Muscle of leg (tissue), 3 donors: ENCODE measurements at regions not wholly inside any gene's neighbourhood (a gene's known extent, or its start where the extent isn't known, plus 50 kb on each side); places are given as distances from the start of the nearest gene placed in this dataset.

Experiments
- DNase-seq: peaks from one replicate; pipeline ENCODE4 v3.0.0; 2013
- H3K27ac ChIP-seq: one replicate; pipeline ENCODE4 v1.5.1; 2013; ENCODE audit warnings: mild to moderate bottlenecking, low read length, control low read depth
- H3K27me3 ChIP-seq: one replicate; pipeline ENCODE4 v1.6.1; 2013; ENCODE audit warnings: low read length; ENCODE audit not compliant: control insufficient read depth, insufficient read depth
- H3K36me3 ChIP-seq: one replicate; pipeline ENCODE4 v1.6.1; 2013; ENCODE audit warnings: low read length; ENCODE audit not compliant: control insufficient read depth, insufficient read depth
- H3K4me1 ChIP-seq: one replicate; pipeline ENCODE4 v1.6.1; 2013; ENCODE audit warnings: low read length; ENCODE audit not compliant: control insufficient read depth, insufficient read depth
- H3K4me3 ChIP-seq: one replicate; pipeline ENCODE4 v1.5.1; 2013; ENCODE audit warnings: low read length, control low read depth
- H3K9me3 ChIP-seq: replicated peaks from 2 replicates; pipeline ENCODE4 v1.6.1; 2013; ENCODE audit warnings: low read depth, low read length; ENCODE audit not compliant: control insufficient read depth
- WGBS: methylation state at CpG from one replicate; pipeline ENCODE4 v1.1.5; 2013; ENCODE audit warnings: missing lambda C conversion rate; ENCODE audit not compliant: insufficient coverage; 5-methylcytosine and 5-hydroxymethylcytosine counted together

DNA sequence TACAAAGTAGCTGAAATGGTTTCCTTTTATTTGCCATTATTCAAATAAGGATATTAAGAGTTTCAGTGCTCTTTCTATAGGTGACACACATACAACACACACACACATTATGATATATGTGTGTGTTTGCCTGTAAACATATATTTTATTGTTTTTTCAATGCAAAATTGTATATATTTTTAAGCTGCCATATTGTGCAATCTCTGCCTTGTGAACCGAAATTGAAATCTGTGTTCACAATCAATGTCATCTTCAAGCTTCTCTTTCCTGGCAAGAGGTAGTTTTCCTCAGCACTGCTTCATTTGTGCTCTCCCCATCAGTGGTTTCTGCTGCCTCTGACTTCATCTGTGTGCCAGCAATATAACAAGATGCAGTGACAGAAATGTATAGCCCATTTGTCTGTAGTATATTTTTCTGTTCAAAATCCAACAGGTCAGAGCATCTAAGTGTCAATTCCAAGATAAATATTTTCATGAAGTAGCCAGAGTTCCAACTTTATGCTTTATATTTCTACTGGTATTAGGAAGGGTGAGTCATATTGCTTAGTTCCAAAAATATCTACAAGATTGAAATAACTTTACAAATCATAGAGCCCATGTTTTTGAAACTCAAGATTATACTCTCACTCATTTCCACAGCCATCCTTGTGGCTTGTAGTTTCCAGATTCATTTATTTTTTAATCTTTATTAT lies 1704.8 kb upstream of the CDH9 start:
- peak; percentile 33 for DNase-seq
- Histone ChIP-seq H3K4me1 (no peaks in the 10 kb centered on the region), H3K4me3 (no peak overlapping the region), H3K27ac (no peak overlapping the region), H3K9me3 (no peaks in the 10 kb centered on the region), H3K27me3 (no peaks in the 10 kb centered on the region), H3K36me3 (no peaks in the 10 kb centered on the region)
- WGBS, result no CpG with 5 or more reads among the region's 1 CpG

DNA sequence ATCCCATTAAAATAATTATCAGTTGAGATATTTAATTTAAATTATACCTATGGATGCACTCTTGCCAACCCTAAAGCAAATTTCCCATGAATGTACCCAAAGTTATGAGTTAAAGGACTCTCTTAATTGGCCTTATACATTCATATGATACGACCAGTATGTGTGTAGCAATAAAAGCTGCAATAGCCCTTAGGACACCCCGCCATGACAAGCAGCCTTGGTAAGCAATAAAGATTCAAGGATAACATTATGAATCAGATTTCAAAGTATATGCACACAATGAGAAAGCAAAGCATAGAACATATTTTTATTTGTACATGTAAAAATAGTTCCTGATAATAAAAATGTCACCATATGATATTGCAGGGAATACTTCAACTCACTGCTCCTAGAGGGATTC lies 1699.3 kb upstream of the CDH9 start:
- Histone ChIP-seq H3K9me3 (no peaks in the 10 kb centered on the region), H3K4me3 (no peak overlapping the region), H3K4me1 (no peaks in the 10 kb centered on the region), H3K27ac (no peak overlapping the region), H3K27me3 (no peaks in the 10 kb centered on the region), H3K36me3 (no peaks in the 10 kb centered on the region)
- no peak for DNase-seq
- no CpG with 5 or more reads among the region's 2 CpGs for WGBS

DNA sequence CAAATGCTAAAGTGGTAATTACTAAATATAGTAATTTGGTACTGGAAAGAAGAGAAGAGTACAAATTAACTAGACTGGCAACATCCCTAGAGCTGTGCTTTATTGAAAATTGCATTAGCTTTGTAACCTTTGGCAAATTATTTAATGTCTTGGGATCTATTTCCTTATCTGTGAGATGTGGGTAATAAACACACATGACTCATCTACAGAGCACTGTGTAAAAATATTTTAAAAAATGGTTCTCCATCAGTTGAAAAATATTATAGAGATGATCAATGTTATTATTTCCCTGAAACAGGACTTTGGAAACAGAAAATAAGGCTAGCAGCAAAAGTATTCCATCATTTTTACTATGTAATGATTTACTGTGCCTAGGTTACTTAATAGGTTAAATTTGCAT lies 1698.8 kb upstream of the CDH9 start:
- H3K27me3 ChIP-seq, result no peaks in the 10 kb centered on the region
- no peaks in the 10 kb centered on the region for H3K4me1 ChIP-seq
- no peaks in the 10 kb centered on the region for H3K9me3 ChIP-seq
- H3K27ac ChIP-seq, result no peak overlapping the region
- H3K36me3 ChIP-seq, result no peaks in the 10 kb centered on the region
- H3K4me3 ChIP-seq, result no peak overlapping the region
- DNase-seq, result no peak

DNA sequence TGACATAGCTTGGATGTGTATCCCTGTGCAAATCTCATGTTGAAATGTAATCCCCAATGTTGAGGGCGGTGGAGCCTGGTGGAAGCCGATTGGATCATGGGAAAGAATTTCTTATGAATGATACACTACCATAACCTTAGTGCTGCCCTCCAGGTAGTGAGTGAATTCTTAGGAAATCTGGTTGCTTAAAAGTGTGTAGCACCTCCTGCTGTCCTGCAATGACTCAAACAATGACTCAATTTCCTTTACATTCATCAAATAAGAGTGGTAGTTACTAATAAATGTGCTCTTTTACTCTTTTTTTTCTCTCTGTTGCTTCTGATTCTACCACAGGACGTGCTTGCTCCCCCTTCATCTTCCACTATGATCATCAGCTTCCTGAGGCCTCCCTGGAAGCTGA lies 1696.0 kb upstream of the CDH9 start:
- H3K4me3 ChIP-seq, result no peak overlapping the region
- WGBS, result 38% methylated on average over 1 of the region's 3 CpGs
- H3K36me3 ChIP-seq, result no peaks in the 10 kb centered on the region

DNA sequence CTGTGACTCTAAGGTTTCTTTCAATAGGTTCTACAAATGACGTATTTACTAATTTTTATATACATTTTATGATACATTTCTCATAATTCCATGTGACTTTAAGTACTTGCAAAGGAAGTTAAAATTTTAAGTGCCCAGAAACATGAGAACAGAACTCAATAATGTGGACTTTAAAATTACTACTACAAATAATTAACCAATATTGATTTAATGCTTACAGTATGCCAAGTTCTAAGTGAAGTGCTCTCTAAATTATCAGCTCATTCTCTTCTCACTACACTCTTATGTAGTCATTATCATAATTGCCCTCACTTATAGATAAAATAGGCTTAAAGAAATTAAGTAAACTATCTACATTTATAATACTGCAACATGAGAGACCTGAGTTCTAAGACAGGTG lies 1690.7 kb upstream of the CDH9 start:
- no peak overlapping the region for H3K27ac ChIP-seq
- H3K9me3 ChIP-seq, result no peaks in the 10 kb centered on the region
- H3K4me3 ChIP-seq, result no peak overlapping the region
- no peaks in the 10 kb centered on the region for H3K27me3 ChIP-seq
- DNase-seq, result no peak
- WGBS, result no CpG with 5 or more reads among the region's 1 CpG
- H3K36me3 ChIP-seq, result no peaks in the 10 kb centered on the region
- H3K4me1 ChIP-seq, result no peaks in the 10 kb centered on the region

More for the DNA sequence above, 1696.0 kb upstream of the CDH9 start:
- no peaks in the 10 kb centered on the region for H3K27me3 ChIP-seq
- H3K27ac ChIP-seq, result no peak overlapping the region
- H3K9me3 ChIP-seq, result no peaks in the 10 kb centered on the region
- DNase-seq, result no peak
- no peaks in the 10 kb centered on the region for H3K4me1 ChIP-seq

DNA sequence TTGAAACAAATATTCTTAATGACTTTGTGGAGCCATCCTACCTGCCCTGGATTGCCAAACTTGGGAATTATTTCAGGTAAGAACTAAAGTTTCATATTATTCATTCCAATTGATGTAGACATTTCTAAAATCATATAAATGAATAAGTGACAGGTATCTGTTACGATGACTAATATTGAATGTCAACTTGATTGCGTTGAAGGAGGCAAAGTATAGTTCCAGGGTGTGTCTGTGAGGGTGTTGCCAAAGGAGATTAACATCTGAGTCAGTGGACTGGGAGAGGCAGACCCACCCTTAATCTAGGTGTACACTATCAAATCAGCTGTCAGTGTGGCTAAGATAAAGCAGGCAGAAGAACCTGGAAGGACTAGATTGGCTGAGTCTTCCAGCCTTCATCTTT lies 1688.4 kb upstream of the CDH9 start:
- Histone ChIP-seq H3K9me3 (no peaks in the 10 kb centered on the region), H3K4me1 (no peaks in the 10 kb centered on the region), H3K27ac (no peak overlapping the region), H3K4me3 (no peak overlapping the region), H3K27me3 (no peaks in the 10 kb centered on the region), H3K36me3 (no peaks in the 10 kb centered on the region)
- WGBS, result no CpG with 5 or more reads among the region's 2 CpGs
- no peak for DNase-seq

DNA sequence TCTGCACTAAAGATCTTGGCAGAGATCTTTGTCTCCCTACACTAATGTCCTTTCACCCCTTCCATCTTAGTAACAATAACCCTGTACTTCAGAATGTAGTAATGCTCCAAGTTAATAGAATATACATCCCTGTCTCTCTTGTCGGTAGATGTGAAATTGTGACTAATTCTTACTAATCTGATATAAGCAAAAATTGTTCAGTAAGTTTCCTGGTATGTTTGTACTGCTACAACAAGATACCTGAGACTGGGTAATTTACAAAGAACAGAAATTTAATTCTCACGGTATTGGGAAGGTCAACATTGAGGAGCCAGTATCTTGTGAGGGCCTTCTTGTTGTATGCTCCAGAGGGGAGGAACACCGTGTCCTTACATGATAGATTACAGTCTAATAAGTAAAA lies 1686.6 kb upstream of the CDH9 start:
- no peak overlapping the region for H3K27ac ChIP-seq
- no peaks in the 10 kb centered on the region for H3K36me3 ChIP-seq
- no peaks in the 10 kb centered on the region for H3K27me3 ChIP-seq
- no peak overlapping the region for H3K4me3 ChIP-seq
- H3K4me1 ChIP-seq, result no peaks in the 10 kb centered on the region
- WGBS, result no CpG with 5 or more reads among the region's 3 CpGs
- DNase-seq, result no peak
- H3K9me3 ChIP-seq, result no peaks in the 10 kb centered on the region

DNA sequence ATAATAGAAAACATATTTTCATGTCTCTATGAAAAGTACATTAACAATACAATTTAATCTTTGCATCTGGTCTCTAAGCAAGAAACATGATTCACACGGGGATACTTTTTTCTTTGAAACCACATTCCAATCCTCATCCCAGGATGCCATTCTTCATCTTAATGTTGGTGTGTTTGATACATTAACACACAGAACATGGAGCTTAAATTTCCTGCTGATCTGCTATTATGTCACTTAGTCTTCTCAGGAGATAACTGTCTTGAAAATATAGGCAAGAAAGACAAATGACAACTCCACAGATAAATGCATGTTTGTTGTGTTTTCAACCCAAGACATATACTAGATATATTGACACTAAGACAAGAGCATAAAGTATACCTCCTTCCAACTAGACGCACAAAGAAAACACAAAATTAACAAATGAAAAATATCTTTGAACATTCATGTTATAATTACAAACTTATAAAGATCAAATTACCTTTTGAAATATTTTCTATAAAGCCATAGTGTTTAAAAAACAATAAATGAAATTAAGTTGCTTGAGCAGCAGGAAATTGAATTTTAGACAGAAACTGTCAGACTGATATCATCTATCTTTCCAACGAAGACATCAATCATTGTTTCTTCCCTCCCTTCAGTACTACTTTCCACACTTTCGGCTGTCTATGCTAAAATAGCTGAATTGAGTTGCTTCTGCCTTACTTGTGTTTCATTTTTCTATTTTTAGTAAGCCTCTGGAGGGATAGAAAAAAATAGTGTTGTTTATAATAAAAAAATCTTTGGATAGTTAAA lies 1676.7 kb upstream of the CDH9 start:
- H3K4me3 ChIP-seq, result no peak overlapping the region
- H3K9me3 ChIP-seq, result no peaks in the 10 kb centered on the region
- no peaks in the 10 kb centered on the region for H3K36me3 ChIP-seq
- no peaks in the 10 kb centered on the region for H3K27me3 ChIP-seq
- H3K4me1 ChIP-seq, result no peaks in the 10 kb centered on the region
- H3K27ac ChIP-seq, result no peak overlapping the region
- no CpG with 5 or more reads among the region's 4 CpGs for WGBS
- DNase-seq, result no peak

DNA sequence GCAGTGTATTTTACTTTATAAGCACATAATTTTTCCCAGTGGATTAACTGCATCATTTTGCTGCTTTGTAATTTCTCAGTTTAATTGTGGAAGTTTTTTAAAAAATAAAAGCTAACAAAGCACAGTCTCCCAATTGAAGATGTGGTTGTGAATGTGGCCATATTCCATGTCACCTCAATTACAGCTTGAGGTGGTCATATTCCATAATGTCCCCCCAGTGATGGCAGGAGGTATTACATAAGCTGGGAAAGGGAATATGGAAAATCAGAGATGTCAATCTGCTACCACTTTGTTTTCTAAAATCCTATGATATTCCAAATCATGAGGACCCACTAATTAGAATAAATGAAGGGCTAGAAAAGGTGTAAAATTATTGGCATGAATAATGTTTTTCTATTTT lies 1672.0 kb upstream of the CDH9 start:
- Histone ChIP-seq H3K36me3 (no peaks in the 10 kb centered on the region), H3K4me3 (no peak overlapping the region), H3K4me1 (no peaks in the 10 kb centered on the region), H3K27me3 (no peaks in the 10 kb centered on the region), H3K27ac (no peak overlapping the region), H3K9me3 (no peaks in the 10 kb centered on the region)
- no peak for DNase-seq

DNA sequence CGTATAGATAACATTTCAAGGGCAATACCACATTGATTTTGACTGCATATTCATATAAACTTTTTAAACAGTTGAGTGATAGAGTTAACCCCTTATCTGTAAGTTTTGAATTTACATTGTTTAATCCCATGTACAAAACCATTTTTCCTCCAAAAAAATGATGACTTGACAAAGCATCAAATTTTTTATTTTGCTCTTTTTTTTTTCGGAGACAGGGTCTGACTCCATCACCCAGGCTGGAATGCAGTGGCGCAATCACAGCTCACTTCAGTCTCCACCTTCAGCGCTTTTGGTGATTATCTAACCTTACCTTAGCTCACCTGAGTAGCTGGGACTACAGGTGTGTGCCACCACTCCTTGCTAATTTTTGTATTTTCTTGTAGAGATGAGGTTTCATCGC lies 1670.1 kb upstream of the CDH9 start:
- Histone ChIP-seq H3K27me3 (no peaks in the 10 kb centered on the region), H3K9me3 (no peaks in the 10 kb centered on the region), H3K4me1 (no peaks in the 10 kb centered on the region), H3K27ac (no peak overlapping the region), H3K36me3 (no peaks in the 10 kb centered on the region), H3K4me3 (no peak overlapping the region)
- no CpG with 5 or more reads among the region's 5 CpGs for WGBS
- no peak for DNase-seq

DNA sequence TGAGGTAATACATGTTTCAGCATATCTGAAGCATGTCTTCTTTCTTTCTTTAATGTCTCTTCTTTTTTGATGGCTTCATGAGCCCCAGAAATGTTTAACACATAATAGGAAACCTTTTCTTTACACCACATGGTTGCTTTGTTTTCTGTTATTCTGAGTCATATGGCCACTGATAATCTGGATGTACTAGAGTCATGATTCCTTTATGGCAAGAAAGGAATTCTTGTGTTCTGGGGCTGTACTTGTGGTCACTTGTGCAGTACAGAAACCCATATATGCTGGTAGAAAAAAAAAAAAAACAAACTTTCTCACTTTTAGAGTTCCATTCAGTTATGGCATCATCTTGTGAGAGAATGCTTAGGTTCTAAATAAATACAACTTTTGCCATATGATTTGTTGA lies 1669.3 kb upstream of the CDH9 start:
- Histone ChIP-seq H3K36me3 (no peaks in the 10 kb centered on the region), H3K9me3 (no peaks in the 10 kb centered on the region), H3K27ac (no peak overlapping the region)

More for the DNA sequence above, 1669.3 kb upstream of the CDH9 start:
- H3K4me3 ChIP-seq, result no peak overlapping the region
- no peak for DNase-seq
- no peaks in the 10 kb centered on the region for H3K4me1 ChIP-seq
- no peaks in the 10 kb centered on the region for H3K27me3 ChIP-seq
